ENCODE measurements at regions not wholly inside any gene's neighbourhood (a gene's known extent, or its start where the extent isn't known, plus 50 kb on each side); places are given as distances from the start of the nearest gene placed in this dataset.

DNA sequence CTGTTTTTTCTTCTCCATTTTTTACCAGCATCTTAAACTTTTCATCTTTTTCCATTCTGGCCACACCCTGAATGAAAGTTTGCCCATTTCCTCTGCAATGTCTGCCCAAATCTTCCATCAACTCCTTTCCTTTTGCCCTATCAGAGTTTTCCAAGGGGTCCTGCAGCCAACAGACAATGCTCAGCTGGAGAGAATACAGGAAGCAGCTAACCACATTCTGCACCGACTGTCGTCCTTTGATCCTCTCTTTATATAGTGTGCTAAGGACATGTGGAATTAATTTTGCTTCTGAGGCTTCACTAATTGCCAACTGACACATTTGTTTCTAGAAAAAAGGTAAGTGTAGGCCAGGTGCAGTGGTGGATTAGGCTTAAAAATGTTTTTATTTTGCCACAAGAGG is 50.5 kb upstream of the DLX2 start:
- no peak for FAIRE-seq
- no peak for DNase-seq (ENCODE audit: insufficient read length, low spot score)

- no peak for DNase-seq (ENCODE audit: insufficient read length, low spot score)
- FAIRE-seq, result no peak
These were observed 51.1 kb upstream of the DLX2 start for GRCh38 chr2:172153757-172154156.

GRCh38 chr2:172155752-172156151 is 53.1 kb upstream of the DLX2 start:
- no peak for DNase-seq (ENCODE audit: insufficient read length, low spot score)
- FAIRE-seq, result no peak

GRCh38 chr2:172160839-172161238 is 58.1 kb upstream of the DLX2 start:
- FAIRE-seq (no peak), DNase-seq (ENCODE audit: insufficient read length, low spot score) (no peak)

DNA sequence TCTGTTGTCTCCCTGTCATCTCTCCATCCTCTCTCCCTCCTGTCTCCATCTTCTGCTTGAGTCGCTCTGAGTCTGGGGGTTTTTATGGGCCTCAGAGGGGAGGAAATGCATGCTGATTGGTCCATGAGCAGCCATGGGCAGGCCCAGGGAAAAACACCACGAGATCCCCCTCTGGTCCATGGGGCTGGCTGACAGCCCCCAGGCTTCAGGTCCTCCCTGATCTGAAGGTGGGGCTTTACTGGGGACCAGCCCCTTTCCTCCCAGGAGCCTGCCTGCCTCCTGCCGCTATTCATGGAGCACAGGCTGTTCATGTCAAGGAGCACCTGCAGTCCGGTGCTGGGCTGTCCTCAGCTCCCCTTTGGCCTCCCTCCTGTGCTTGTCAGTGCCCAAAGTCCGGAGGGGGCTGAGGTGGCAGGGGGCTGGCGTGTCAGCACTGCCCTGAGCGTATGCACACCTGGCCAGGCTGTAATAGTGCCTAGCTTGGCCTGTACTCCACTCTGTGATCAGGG is 59.6 kb upstream of the DLX2 start:
- DNase-seq (ENCODE audit: insufficient read length, low spot score) (no peak), FAIRE-seq (no peak)

- DNase-seq (ENCODE audit: insufficient read length, low spot score) (no peak), FAIRE-seq (no peak)
These were observed 60.1 kb upstream of the DLX2 start for GRCh38 chr2:172162739-172163336.

DNA sequence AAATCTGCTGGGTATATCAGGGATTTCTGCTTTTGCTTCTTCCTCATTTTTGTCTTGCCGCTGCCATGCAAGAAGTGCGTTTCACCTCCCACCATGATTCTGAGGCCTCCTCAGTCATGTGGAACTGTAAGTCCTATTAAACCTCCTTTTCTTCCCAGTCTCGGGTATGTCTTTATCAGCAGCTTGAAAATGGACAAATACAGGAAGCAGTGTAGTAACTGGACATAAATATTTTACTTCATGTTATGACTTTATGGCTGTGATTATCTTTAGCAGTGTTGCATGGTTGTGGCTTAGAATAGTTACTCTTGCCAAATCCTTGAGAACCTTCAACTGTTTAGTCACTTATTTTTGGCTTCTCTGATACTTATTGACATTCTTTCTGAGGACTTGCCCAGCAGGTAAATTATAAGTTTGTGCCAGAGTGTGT is 66.2 kb upstream of the DLX2 start:
- DNase-seq (ENCODE audit: insufficient read length, low spot score), result no peak

DNA sequence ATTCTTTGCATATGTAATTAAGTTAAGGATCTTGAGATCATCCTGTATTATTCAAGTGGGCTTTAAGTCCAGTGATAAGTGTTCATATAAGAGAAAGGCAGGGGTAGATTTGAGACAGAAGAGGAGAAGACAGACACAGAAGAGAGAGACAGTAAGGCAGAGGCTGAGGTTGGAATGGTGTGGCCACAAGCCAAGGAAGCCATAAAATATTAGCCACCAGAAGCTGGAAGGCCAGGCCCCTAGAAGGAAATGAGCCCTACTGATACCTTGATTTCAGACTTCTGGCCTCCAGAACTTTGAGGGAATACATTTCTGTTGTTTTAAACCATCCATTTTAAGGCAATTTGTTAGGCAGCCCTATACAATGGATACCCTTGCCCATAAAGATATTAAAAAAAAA is 66.9 kb upstream of the DLX2 start:
- DNase-seq (ENCODE audit: insufficient read length, low spot score) (no peak), FAIRE-seq (no peak)

More for the DNA sequence above, 66.2 kb upstream of the DLX2 start:
- no peak for FAIRE-seq

DNA sequence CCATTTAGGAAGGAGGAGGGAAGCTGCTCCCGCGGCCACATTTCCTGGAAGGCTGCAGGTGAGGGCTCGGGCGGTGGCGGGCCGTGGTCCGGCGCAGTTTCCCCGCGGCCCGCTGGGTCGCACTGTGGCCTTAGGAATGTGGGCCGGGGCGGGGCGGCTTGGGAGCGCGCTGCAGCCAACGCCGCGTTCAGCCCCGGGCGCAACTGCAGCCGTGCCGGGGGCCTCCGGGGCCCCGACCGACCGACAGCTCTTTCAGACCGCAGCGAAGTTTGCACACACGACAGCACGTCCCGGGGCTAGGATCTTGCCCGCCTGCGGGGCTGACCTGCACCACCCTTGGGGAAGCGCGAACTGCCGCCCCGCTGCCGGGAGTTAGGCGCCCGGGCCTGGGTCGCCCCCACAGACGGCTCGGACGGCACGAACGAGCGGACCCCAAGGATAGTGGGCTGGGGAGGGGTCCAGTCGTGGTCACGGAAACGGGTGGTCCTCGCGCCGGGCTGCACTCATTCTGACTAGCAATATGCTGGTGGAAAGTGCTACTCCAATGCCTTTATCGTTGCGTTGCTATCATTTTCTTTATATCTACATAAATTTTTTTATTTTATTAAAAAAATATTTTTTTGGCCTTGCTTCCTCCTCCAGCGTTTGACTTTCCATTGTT is 69.9 kb upstream of the DLX2 start:
- FAIRE-seq (peak; percentile 68), DNase-seq (ENCODE audit: insufficient read length, low spot score) (peak; percentile 72)

GRCh38 chr2:172173174-172173706 is 70.5 kb upstream of the DLX2 start:
- FAIRE-seq, result no peak
- DNase-seq (ENCODE audit: insufficient read length, low spot score), result no peak

DNA sequence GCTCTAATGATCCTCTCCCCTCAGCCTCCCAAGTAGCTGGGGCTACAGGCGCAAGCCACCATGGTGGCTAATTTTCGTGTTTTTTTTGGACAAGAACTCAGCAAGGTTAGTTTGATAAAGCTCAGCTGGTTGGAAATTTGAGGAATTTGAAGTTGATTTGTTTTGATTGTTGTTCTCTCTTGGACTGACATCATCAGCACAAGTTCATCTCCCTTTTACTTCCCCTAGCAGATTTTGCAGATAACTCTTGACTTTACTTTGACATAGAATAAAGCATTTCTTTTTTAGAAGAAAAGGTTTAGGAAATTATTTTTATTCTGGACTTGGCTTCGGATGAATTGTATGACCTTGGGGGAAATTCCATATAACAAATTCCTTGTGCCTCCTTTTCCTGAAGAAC is 74.9 kb upstream of the DLX2 start:
- DNase-seq (ENCODE audit: insufficient read length, low spot score) (no peak), FAIRE-seq (no peak)

- peak; percentile 45 for DNase-seq (ENCODE audit: insufficient read length, low spot score)
- FAIRE-seq, result no peak
These were observed 75.3 kb upstream of the DLX2 start for GRCh38 chr2:172177996-172178395.

- FAIRE-seq (no peak), DNase-seq (ENCODE audit: insufficient read length, low spot score) (no peak)
These were observed 76.5 kb upstream of the DLX2 start for GRCh38 chr2:172179045-172179701.

DNA sequence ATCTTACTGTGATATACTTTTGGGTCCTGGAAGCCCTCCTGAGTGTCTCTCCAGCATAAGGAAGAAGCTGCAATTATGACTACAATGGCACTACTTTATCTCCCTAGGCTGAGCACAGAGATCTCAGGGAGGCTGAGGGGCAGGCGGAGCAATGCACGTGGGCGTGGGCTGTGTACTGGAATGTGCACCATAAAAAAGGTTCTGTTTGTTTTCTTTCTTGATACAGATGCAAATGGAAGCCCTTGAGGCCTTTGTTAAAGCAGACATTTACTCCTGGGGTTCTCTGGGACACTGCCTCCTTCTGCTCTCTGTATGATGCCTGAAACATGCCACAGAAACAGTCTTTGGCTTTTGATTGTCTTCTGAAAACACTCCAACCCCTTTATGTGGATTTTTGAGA is 79.1 kb upstream of the DLX2 start:
- FAIRE-seq, result no peak
- DNase-seq (ENCODE audit: insufficient read length, low spot score), result no peak

- FAIRE-seq, result no peak
- no peak for DNase-seq (ENCODE audit: insufficient read length, low spot score)
These were observed 79.9 kb upstream of the DLX2 start for GRCh38 chr2:172182624-172183023.

DNA sequence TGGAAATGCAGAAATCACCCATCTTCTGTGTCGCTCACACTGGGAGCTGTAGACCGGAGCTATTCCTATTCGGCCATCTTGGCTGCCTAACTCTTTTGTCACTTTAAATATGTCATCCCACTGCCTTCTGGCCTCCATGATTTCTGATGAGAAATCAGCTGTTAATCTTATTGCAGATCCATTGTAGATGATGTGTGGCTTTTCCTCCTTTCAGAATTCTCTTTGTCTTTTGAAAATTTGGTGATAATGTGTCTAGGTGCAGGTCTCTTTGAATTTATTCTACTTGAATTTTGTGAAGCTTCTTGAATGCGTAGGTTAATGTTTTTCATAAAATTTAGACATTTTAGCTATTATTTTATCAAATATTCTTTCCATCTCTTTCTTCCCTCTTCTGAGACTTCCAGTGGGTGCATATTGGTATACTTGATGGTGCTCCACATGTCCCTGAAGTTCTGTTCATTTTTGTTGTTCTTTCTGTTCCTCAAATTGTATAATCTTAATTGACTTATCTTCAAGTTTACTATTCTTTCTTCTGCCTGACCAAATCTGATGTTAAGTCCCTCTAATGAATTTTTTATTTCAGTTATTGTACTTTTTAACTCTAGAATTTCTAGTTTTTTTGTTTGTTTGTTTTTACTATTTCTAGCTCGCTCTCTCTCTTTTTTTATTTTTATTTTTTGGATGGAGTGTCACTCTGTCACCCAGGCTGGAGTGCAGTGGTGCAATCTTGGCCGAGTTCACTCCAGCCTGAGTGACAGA is 90.8 kb upstream of the DLX2 start:
- FAIRE-seq (no peak), DNase-seq (ENCODE audit: insufficient read length, low spot score) (no peak)

GRCh38 chr2:172195836-172196376 is 93.2 kb upstream of the DLX2 start:
- FAIRE-seq (no peak), DNase-seq (ENCODE audit: insufficient read length, low spot score) (no peak)

DNA sequence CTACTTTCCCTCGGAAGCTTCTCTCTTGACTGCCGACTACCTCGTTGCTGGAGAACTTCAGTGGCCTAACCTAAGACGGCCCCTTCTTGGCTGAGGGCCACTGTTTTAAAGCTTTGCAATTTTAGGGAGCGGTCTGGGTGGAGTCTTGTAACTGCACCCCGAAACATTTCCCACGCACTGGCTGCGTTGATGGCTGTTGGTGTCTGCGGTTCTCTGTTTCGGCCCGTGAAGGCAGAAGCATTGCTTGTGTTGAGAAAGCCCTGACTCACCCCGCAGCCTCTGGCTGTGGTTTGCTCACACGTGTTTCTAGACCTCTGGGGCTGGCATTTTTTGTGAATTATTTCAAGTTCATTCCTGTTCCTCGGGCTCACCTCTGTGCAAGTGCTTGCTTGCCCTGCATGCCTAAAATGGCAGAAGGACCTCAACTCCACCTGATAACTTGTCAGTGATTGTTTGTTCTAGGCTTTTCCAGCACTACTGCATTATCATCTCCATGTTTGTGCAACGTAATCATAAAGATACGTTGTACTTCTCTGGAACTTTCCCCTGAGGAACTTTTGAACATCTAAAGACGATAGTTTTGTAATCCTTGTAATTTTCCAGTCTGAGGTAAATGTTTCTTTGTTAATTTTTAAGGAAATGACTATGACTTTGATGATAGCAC is 94.2 kb upstream of the DLX2 start:
- DNase-seq (ENCODE audit: insufficient read length, low spot score) (no peak), FAIRE-seq (no peak)

GRCh38 chr2:172198361-172198760 is 95.7 kb upstream of the DLX2 start:
- no peak for DNase-seq (ENCODE audit: insufficient read length, low spot score)
- no peak for FAIRE-seq

- no peak for DNase-seq (ENCODE audit: insufficient read length, low spot score)
- FAIRE-seq, result no peak
These were observed 96.2 kb upstream of the DLX2 start for GRCh38 chr2:172198908-172199307.
